GM18951 (cell line): ENCODE measurements at regions not wholly inside any gene's neighbourhood (a gene's known extent, or its start where the extent isn't known, plus 50 kb on each side); places are given as distances from the start of the nearest gene placed in this dataset.
"Not testable (repeated sequence)": the region's sequence is repeated elsewhere in the genome, so short reads cannot be mapped to it uniquely, and the experiment has no call there.

Experiments used
- POLR2A ChIP-seq: IDR thresholded peaks from 4 replicates; pipeline ENCODE4 v1.6.1; 2011; ENCODE audit warnings: mild to moderate bottlenecking; ENCODE audit not compliant: insufficient read length, insufficient read depth; ENCODE audit errors: extremely low read depth
- in situ Hi-C: fragments of 300-500 bp; cut with MboI; formaldehyde crosslinking; loops from one replicate; pipeline ENCODE4 v1.12.0; 2022; ENCODE audit warnings: low sequenced_read_pairs, mixed read lengths, inconsistent platforms; ENCODE audit not compliant: unreplicated experiment

DNA sequence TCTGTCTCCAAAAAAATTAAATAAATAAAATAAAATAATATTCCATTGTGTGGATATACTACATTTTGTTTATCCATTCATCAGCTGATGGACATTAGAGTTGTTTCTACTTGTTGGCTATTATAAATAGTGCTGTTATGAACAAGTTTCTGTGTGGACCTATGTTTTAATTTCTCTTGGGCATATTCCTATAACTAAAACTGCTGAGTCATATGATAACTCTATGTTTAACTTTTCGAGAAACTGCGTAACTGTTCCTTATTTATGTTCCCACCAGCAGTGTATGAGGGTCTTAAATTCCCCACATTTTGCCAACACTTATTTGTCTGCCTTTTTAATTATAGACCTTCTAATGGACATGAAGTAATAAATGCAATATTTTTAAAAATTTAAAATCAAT lies 80.0 kb upstream of the XIST start:
- TF ChIP-seq POLR2A, result no peak
- in situ Hi-C loops, result no loop called here

DNA sequence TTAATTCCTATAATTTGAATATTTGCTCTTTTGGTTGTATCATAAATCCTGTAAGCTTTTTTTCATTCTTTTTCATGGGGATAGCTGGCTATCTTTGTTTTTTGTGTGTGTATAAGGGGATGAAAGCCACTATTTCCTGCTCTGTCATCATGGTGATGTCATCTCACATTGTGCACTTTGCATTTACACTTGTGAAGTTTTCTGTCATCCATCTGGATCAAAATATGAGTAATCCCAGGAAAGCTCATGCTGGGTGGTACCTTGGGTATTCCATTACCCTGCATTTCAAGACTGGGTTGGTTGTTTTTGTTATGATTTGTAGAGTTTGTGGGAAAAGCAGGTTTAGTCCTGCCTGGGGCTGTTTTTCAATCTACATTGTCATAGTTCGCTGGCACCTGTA lies 77.8 kb upstream of the XIST start:
- TF ChIP-seq POLR2A, result no peak
- in situ Hi-C loops, result no loop called here

DNA sequence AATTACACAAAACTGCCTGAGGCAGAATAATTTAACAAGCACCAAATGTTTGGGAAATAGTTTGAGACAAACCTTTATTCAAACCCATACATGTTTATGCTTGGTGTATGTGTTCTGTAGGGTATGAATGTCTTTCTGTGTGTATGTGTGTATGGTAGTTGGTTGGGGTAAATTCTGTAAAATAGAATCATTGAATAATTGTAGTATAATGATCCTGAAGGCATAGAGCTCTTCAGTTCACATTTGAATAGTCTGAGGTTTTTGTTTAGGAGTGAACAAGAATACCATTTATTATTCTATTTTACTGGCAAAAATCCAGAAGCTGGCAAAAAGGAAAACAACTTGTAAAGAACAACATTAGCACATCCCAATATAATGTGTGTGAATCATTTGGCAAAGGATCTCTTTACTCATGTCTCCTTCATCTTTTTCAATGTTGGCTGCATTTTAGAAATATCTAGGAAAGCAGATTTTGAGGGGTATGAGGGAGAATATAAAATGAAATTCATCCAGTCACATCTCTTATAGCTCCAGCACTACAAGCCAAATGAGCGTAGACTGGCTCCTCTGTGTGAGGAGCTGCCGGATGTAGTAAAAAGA lies 70.4 kb upstream of the XIST start:
- in situ Hi-C loops, result no loop called here

GRCh38 chrX:73916931-73917667 lies 64.6 kb upstream of the XIST start:
- in situ Hi-C loops, result no loop called here

More for the DNA sequence above, 70.4 kb upstream of the XIST start:
- no peak for TF ChIP-seq POLR2A

DNA sequence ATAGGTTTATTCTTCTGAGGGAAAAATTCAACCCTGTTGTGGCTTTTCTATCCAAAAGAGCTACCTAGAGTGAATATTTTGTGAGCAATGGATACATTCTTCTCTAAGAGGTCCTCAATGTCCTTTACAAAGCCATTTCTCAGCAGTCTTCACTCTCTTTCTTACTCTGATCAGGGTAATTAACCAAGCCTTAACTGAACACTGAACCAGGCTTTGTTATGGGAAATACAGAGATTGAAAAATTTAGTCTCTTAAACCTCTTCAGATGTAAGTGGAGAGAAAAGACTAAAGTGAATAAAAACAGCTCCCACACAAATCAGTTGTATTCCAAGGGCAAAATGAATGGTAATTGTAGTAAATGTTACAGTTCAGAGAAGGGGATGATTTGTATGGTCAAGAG lies 64.0 kb upstream of the XIST start:
- no peak for TF ChIP-seq POLR2A
- in situ Hi-C loops, result no loop called here

More at GRCh38 chrX:73916931-73917667, 64.6 kb upstream of the XIST start:
- TF ChIP-seq POLR2A, result no peak

GRCh38 chrX:73914792-73915191 lies 62.3 kb upstream of the XIST start:
- in situ Hi-C loops, result not testable (repeated sequence)

DNA sequence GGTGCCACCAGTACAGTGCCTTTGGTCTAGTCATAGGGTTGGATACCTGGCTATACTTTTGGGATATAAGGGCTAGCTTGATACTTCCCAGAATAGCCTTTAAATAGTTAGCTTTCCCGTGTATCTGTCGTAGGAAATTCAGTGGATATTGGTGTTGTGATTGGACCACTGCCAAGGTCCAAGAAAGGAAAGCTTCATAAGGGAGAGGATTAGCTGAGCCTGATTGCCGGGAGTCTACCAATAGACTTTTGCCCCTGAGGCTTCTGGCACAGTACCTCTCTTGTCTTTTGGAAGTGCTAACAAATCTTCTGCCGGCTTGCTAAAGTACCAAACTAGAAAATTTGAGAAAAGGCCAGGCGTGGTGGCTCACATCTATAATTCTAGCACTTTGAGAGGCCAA lies 61.1 kb upstream of the XIST start:
- in situ Hi-C loops, result no loop called here
- no peak for TF ChIP-seq POLR2A

DNA sequence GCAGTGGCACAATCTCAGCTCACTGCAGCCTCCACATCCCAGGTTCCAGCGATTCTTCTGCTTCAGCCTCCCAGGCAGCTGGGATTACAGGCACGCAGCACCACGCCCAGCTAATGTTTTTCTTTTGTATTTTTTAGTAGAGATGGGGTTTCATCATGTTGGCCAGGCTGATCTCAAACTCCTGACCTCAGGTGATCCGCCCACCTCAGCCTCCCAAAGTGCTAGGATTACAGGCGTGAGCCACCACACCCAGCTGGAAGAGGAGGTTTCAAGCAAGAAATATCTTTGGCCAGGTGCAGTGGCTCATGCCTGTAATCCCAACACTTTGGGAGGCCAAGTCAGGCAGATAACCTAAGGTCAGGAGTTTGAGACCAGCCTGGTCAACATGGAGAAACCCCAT lies 59.4 kb upstream of the XIST start:
- in situ Hi-C loops, result not testable (repeated sequence)

DNA sequence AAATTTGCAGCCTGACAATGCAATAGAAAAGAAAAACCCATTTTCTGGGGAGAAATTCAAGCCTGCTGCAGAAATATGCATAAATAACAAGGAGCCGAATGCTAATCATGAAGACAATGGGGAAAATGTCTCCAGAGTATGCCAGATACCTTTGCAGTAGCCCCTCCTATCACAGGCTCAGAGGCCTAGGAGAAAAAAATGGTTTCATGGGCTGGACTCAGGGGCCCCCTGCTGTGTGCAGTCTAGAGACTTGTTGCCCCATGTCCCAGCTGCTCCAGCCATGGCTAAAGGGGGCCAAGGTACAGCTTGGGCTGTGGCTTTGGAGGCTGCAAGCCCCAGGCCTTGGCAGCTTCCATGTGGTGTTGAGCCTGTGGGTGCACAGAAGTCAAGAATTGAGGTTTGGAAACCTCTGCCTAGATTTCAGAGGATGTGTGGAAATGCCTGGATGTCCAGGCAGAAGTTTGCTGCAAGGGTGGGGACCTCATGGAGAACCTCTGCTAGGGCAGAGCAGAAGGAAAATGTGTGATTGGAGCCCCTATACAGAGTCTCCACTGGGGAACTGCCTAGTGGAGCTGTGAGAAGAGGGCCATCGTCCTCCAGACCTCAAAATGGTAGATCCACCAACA lies 53.3 kb upstream of the XIST start:
- in situ Hi-C loops, result not testable (repeated sequence)

- in situ Hi-C loops, result no loop called here
- TF ChIP-seq POLR2A, result no peak
Observed at GRCh38 chrX:73903941-73904340, 51.4 kb upstream of the XIST start.
